Amniotic epithelial cell (primary cell): ENCODE measurements at regions not wholly inside any gene's neighbourhood (a gene's known extent, or its start where the extent isn't known, plus 50 kb on each side); places are given as distances from the start of the nearest gene placed in this dataset.
"Not testable (repeated sequence)": the region's sequence is repeated elsewhere in the genome, so short reads cannot be mapped to it uniquely, and the experiment has no call there.

Experiments
- DNase-seq: peaks from one replicate; pipeline ENCODE4 v3.0.0-alpha.2; 2010; ENCODE audit warnings: low read depth

DNA sequence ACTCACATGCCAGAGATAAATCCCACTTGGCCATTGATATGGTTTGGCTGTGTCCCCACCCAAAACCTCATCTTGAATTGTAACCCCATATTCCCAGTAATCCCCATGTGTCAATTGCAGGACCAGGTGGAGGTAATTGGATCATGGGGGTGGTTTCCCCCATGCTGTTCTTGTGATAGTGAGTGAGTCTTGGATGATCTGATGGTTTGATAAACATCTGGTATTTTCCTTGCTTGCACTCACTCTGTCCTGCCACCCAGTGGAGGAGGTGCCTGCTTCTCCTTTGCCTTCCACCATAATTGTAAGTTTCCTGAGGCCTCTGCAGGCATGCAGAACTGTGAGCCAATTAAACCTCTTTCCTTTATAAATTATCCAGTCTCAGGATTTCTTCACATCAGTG, 50.4 kb upstream of the B3GAT2 start:
- not testable (repeated sequence) for DNase-seq

DNA sequence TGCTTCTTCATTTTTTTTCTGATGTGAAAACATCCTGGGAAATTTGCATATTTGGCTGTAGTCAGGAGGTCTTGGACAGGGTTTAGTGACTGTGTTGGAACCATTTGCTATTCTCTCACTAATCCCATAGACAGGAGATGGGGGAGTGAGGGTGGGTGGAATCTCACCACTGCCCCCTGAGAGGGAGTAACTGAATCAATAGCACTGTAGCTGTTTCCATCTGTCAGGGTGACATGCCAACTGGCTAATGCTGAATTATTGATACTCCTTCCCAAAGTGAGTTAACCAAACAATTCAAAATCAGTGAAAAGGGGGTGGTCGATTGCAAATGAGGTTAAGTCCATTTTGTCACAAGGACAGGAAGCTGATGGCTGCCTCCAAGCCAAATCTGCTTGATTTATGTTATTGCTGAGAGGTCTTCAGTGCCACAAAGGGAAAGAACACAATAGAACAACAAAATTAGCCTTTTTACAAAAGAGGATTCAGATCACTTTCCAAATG, 55.1 kb upstream of the B3GAT2 start:
- DNase-seq: no peak

GRCh38 chr6:71012866-71013469, 56.1 kb upstream of the B3GAT2 start:
- peak; percentile 46 for DNase-seq

GRCh38 chr6:71015392-71015791, 58.5 kb upstream of the B3GAT2 start:
- no peak for DNase-seq

- DNase-seq: peak; percentile 10
Observed at GRCh38 chr6:71028236-71028876, 71.5 kb upstream of the B3GAT2 start.

DNA sequence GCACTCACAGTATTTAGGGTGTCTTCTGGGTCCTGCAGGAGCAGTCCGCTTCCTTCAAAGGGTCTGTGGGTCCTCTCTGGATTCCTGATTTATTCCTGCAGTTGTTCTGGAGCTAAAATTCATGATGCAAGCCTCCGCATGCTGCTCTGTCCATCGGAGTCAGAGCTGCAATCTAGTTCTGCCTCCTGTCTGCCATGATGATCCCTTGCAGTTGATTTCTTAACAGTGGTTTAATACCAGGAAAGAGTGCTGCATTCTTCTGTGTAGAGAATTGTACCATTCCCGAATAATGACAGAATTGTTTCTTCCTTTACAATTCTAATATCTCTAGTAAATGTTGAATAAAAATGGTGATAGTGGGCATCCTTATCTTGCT, 72.0 kb upstream of the B3GAT2 start:
- DNase-seq: peak; percentile 59

DNA sequence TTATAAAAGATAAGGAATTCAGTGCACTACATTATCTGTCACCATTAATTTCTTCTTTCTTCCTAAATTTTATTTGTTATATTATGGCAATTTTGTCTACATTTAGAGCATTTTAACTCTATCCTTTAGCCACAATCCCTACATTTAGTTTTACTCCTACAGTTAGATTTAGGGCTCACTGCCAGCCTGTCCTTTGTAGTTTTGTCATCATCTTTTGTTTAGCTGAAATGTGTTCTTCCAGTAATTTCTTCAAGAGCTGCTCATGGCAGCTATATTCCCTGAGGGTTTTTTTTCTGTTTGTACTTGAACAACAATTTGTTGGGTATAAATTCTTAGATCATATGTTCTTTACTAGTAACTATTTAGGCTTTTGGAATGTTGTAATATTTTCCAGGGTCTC, 72.7 kb upstream of the B3GAT2 start:
- DNase-seq: no peak

DNA sequence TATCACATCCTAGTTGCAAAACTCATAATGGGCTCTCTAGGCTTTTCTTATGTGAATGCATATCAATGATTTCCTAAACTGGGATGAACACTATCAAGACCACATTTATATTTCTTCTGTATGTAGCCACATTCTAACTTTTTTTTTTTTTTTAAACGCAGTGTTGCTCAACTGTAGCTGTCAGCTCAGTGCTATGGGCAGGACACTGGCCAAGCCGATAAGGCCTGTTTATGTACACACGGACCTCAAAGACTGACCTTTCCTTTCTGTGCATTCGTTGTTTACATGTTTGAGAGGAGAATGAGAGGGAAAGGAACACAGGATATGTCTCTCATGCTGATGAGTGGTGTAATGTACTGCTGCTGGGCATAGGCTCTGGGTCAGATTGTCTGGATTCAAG, 75.1 kb upstream of the B3GAT2 start:
- DNase-seq: peak; percentile 91

DNA sequence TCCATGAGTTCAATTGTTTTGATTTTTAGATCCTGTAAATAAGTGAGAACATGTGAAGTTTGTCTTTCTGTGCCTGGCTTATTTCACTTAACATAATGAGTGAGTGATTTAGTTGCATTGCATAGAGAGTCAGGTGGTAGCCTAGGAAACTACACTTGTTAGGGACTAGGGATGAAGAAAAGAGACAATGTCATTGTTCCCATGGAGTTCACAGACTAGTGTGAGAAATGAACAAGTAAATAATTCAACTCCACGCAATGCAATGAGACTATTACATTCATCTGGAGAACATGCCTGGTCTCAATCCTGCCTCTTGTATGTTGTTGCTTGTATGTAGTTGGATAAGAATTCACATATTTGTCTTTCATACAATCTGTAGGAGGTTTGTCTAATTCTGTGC, 76.3 kb upstream of the B3GAT2 start:
- no peak for DNase-seq

DNA sequence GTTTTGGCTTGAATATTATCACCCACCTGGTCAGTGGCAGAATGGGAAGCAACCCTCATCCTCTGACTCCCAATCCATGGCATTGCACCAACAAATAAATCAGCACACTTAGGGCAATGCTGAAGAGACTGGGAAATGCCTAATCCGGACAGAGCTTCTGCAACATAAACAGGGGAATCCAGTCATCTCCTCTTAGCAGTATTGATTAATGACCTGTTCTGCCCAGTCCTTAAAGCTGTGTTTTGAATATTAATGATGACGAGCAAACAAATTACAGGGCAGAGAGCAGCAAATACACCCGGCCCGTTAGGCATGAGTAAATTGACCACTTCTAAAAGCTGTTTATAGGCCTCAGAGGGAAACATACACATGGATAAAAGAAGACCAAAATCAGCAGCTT, 77.0 kb upstream of the B3GAT2 start:
- DNase-seq: peak; percentile 19

GRCh38 chr6:71034563-71035345, 77.9 kb upstream of the B3GAT2 start:
- DNase-seq: peak; percentile 18

GRCh38 chr6:71035871-71036270, 79.0 kb upstream of the B3GAT2 start:
- peak; percentile 54 for DNase-seq

GRCh38 chr6:71038711-71039344, 82.0 kb upstream of the B3GAT2 start:
- DNase-seq: no peak

DNA sequence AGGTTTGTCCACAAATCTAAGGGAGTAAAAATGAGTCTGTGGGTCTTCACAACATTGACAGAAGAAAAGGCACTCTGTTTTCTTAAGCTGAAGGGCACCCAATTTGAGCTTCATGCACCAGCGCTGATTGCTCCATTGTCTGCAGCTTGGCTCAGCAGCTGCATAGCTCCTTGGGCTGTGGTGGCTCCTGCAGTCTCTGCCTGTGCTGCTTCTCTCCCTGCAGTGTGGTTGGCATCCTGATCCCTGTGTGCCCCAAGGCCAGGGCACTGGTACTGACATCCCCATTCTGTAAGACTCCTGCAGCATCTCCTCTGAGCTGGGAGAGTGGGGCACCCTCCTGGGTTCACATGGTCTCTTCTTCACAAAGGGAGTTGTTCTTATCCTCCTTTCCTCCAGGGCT, 83.2 kb upstream of the B3GAT2 start:
- DNase-seq: no peak

DNA sequence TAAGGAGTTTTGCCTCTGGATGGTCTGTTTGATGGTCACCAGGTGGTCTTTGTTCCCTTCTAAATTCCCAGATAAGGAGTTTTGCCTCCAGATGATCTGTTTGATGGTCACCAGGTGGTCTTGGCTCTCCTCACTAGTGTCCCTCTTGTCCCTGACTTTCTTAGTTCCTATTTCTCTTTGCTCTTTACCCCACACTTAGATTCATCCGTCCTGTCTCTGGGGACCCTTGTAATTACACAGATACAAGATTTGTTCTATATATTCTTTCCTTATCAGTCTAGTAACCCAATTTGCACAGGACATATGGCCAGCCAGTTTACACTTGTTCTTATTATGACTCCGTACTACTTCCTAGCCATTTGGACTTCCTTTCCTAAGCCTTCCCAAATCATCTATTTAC, 84.0 kb upstream of the B3GAT2 start:
- DNase-seq: no peak

- peak; percentile 15 for DNase-seq
Observed at GRCh38 chr6:71043902-71044301, 87.0 kb upstream of the B3GAT2 start.

GRCh38 chr6:71044753-71045152, 87.9 kb upstream of the B3GAT2 start:
- DNase-seq: no peak

DNA sequence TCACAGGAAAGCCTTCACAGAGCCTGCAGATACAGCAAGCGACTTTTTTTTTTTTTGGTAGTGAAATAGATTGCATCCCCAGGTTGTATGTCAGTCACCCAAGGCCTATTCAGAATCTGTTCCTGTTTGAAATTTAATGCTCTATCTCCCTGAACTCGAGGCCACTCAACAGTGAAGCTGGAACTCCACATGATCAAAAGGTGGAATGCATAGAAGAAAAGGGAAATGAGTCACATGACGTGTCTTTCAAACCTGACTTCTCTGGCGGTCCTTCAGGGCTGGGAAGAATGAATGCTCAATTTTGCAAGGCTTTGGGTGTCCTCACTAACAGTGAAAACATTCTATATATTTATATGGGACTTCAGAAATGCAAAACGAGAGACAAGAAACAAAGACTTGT, 88.4 kb upstream of the B3GAT2 start:
- DNase-seq: no peak

- no peak for DNase-seq
Observed at GRCh38 chr6:71047417-71047816, 90.6 kb upstream of the B3GAT2 start.

GRCh38 chr6:71048320-71049164, 91.7 kb upstream of the B3GAT2 start:
- no peak for DNase-seq

- DNase-seq: no peak
Observed at GRCh38 chr6:71049198-71049770, 92.4 kb upstream of the B3GAT2 start.
